ENCODE measurements at regions not wholly inside any gene's neighbourhood (a gene's known extent, or its start where the extent isn't known, plus 50 kb on each side); places are given as distances from the start of the nearest gene placed in this dataset.

- H3K4me1 ChIP-seq (ENCODE audit: insufficient read depth) = no peaks in the 10 kb centered on the region
- 80 to 90% (median 88%) methylated on average over 4 of the region's 4 CpGs for WGBS, 3 donors
- DNase-seq = no peak
- intact Hi-C loops (cut with DNase I) = no loop called here
- TF ChIP-seq EP300 (IDR thresholded peaks at IDR 0.05) (no peak), POLR2A (IDR thresholded peaks at IDR 0.05) (no peak), CTCF (IDR thresholded peaks at IDR 0.05) (no peak)
- no peaks in the 10 kb centered on the region for H3K9me3 ChIP-seq
- no peaks in the 10 kb centered on the region for H3K27me3 ChIP-seq
- H3K27ac ChIP-seq = no peak overlapping the region
- no peaks in the 10 kb centered on the region for H3K36me3 ChIP-seq
- H3K4me3 ChIP-seq = no peak overlapping the region
These were observed 68.0 kb upstream of the CTTNBP2 start for GRCh38 chr7:117941138-117941810.

- TF ChIP-seq POLR2A (IDR thresholded peaks at IDR 0.05) (no peak), EP300 (IDR thresholded peaks at IDR 0.05) (no peak), CTCF (IDR thresholded peaks at IDR 0.05) (no peak)
- no peak for DNase-seq
- intact Hi-C loops (cut with DNase I) = no loop called here
- H3K9me3 ChIP-seq = no peaks in the 10 kb centered on the region
- no peak overlapping the region for H3K27ac ChIP-seq
- no peak overlapping the region for H3K4me3 ChIP-seq
- no peaks in the 10 kb centered on the region for H3K36me3 ChIP-seq
- no peaks in the 10 kb centered on the region for H3K4me1 ChIP-seq (ENCODE audit: insufficient read depth)
- 75 to 82% (median 81%) methylated on average over 1 of the region's 1 CpG for WGBS, 3 donors
- no peaks in the 10 kb centered on the region for H3K27me3 ChIP-seq
These were observed 69.5 kb upstream of the CTTNBP2 start for GRCh38 chr7:117942780-117943179.

GRCh38 chr7:117944886-117945285, 71.6 kb upstream of the CTTNBP2 start:
- no peak for DNase-seq
- intact Hi-C loops (cut with DNase I) = no loop called here
- 46 to 52% (median 51%) methylated on average over 1 of the region's 1 CpG for WGBS, 3 donors
- Histone ChIP-seq H3K4me3 (no peak overlapping the region), H3K9me3 (no peaks in the 10 kb centered on the region), H3K4me1 (ENCODE audit: insufficient read depth) (no peaks in the 10 kb centered on the region), H3K27me3 (no peaks in the 10 kb centered on the region), H3K27ac (no peak overlapping the region), H3K36me3 (no peaks in the 10 kb centered on the region)
- TF ChIP-seq POLR2A (IDR thresholded peaks at IDR 0.05) (no peak), CTCF (IDR thresholded peaks at IDR 0.05) (no peak), EP300 (IDR thresholded peaks at IDR 0.05) (no peak)

- 61 to 82% (median 68%) methylated on average over 2 of the region's 2 CpGs for WGBS, 3 donors
- TF ChIP-seq EP300 (IDR thresholded peaks at IDR 0.05) (no peak), CTCF (IDR thresholded peaks at IDR 0.05) (no peak), POLR2A (IDR thresholded peaks at IDR 0.05) (no peak)
These were observed 73.0 kb upstream of the CTTNBP2 start for GRCh38 chr7:117946151-117946633.

More at GRCh38 chr7:117946151-117946633, 73.0 kb upstream of the CTTNBP2 start:
- H3K9me3 ChIP-seq = no peaks in the 10 kb centered on the region
- no peak overlapping the region for H3K27ac ChIP-seq
- H3K27me3 ChIP-seq = no peaks in the 10 kb centered on the region
- no peaks in the 10 kb centered on the region for H3K36me3 ChIP-seq
- no peak for DNase-seq
- H3K4me3 ChIP-seq = no peak overlapping the region
- intact Hi-C loops (cut with DNase I) = no loop called here
- no peaks in the 10 kb centered on the region for H3K4me1 ChIP-seq (ENCODE audit: insufficient read depth)
